ENCODE measurements at regions not wholly inside any gene's neighbourhood (a gene's known extent, or its start where the extent isn't known, plus 50 kb on each side); places are given as distances from the start of the nearest gene placed in this dataset.

DNA sequence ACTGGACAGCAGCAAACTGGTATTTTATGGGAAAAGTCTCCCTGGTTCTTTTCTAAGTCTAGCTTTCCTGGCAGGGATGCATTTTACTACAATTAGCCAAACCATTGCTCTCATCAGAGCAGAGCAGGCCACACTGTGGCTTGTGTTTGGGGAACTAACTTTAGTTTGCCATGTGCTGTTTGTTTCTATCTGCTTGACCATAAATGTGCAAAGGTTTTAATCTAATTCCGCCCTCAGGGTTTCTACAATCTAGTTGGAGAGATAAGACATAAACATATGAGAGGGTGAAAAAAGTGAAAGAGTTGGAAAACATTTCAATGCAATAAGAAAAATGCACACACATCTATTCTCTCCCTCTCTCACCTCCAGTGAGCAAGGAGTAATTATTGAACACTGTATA, 86.9 kb upstream of the MAPK4 start:
- TF ChIP-seq, protein P1, sequence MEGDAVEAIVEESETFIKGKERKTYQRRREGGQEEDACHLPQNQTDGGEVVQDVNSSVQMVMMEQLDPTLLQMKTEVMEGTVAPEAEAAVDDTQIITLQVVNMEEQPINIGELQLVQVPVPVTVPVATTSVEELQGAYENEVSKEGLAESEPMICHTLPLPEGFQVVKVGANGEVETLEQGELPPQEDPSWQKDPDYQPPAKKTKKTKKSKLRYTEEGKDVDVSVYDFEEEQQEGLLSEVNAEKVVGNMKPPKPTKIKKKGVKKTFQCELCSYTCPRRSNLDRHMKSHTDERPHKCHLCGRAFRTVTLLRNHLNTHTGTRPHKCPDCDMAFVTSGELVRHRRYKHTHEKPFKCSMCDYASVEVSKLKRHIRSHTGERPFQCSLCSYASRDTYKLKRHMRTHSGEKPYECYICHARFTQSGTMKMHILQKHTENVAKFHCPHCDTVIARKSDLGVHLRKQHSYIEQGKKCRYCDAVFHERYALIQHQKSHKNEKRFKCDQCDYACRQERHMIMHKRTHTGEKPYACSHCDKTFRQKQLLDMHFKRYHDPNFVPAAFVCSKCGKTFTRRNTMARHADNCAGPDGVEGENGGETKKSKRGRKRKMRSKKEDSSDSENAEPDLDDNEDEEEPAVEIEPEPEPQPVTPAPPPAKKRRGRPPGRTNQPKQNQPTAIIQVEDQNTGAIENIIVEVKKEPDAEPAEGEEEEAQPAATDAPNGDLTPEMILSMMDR (IDR thresholded peaks at IDR 0.05): no peak
- TF ChIP-seq POLR2AphosphoS5 (IDR thresholded peaks at IDR 0.05): no peak
- TF ChIP-seq POLR2A (IDR thresholded peaks at IDR 0.05; ENCODE audit: low read depth): no peak
- TF ChIP-seq EP300 (IDR thresholded peaks at IDR 0.05): no peak

Data from esophagus muscularis mucosa (tissue), 4 donors.